GM12891 (cell line): ENCODE measurements at regions not wholly inside any gene's neighbourhood (a gene's known extent, or its start where the extent isn't known, plus 50 kb on each side); places are given as distances from the start of the nearest gene placed in this dataset.

Source experiments
- PAX5 ChIP-seq: IDR thresholded peaks from 2 replicates; pipeline ENCODE4 v1.6.1; 2011; ENCODE audit warnings: low read length, moderate library complexity, mild to moderate bottlenecking; ENCODE audit not compliant: insufficient read depth, severe bottlenecking
- POLR2A ChIP-seq: IDR thresholded peaks from 2 replicates; pipeline ENCODE4 v1.6.1; 2011; ENCODE audit warnings: low read depth, low read length, control low read depth
- POLR2AphosphoS5 ChIP-seq: IDR thresholded peaks from 2 replicates; pipeline ENCODE4 v1.6.1; 2011; ENCODE audit warnings: low read depth, low read length, control low read depth
- POU2F2 ChIP-seq: IDR thresholded peaks from 2 replicates; pipeline ENCODE4 v1.6.1; 2011; ENCODE audit warnings: low read depth, mild to moderate bottlenecking, control low read depth, low read length, moderate library complexity
- TAF1 ChIP-seq: IDR thresholded peaks from 2 replicates; pipeline ENCODE4 v1.6.1; 2011; ENCODE audit warnings: low read depth, low read length, control low read depth

GRCh38 chr10:117757086-117757720, 214.7 kb downstream of the EMX2 start:
- TF ChIP-seq POLR2AphosphoS5 = no peak
- TF ChIP-seq POU2F2 = no peak
- TF ChIP-seq POLR2A = no peak
- no peak for TF ChIP-seq TAF1
- TF ChIP-seq PAX5 = no peak
